ENCODE measurements at regions not wholly inside any gene's neighbourhood (a gene's known extent, or its start where the extent isn't known, plus 50 kb on each side); places are given as distances from the start of the nearest gene placed in this dataset.

DNA sequence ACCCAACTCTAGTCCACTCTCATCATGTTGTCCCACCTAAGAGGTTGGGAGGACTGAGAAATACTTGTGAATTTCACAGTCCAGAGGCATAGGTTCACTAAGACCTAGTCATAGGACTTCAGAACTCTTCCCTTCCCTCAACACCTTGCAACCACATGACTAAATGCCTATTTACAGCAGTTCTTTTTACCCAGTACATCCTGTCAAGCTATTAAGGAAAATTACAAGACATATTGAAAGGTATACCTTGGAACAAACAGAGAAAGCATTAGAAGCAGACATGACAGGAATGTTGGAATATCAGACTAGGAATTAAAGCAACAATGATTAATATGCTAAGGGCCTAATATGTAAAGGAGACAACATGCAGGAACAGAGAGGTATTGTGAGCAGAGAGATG is 563.8 kb upstream of the LRRC4C start:
- no peak for DNase-seq (ENCODE audit: low read depth in 4 of 4, low spot score in 3 of 4)

DNA sequence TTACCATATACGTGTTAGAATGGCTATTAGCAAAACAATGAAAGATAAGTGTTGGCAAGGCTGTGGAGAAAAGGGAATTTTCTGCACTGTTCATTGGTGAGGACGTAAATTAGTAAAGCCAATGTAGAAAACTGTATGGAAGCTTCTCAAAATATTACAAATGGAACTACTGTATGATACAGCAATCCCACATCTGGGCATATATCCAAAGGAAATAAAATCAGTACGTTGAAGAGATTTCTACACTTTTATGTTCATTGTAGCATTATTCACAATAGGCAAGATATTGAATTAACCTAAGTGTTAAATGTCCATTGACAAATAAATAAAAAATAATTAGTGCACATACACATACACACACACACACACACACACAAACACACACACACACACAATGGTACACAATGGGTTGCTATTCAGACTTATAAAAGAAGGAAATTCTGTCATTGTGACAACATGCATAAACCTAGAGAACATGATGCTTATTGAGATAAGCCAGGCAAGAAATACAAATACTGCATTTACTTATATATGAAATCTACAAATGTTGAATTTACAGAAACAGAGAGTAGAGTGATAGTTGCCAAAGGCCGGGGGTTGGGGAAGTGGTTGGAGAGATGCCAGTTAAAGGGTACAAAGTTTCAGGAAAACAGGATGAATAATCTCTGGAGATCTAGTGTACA is 565.8 kb upstream of the LRRC4C start:
- DNase-seq (ENCODE audit: low read depth in 4 of 4, low spot score in 3 of 4): no peak

GRCh38 chr11:42034826-42035225 is 575.4 kb upstream of the LRRC4C start:
- DNase-seq (ENCODE audit: low read depth in 4 of 4, low spot score in 3 of 4): no peak

GRCh38 chr11:42036201-42036600 is 576.7 kb upstream of the LRRC4C start:
- DNase-seq (ENCODE audit: low read depth in 4 of 4, low spot score in 3 of 4): no peak

- DNase-seq (ENCODE audit: low read depth in 4 of 4, low spot score in 3 of 4): no peak
Observed at GRCh38 chr11:42043312-42043711, 583.9 kb upstream of the LRRC4C start.

DNA sequence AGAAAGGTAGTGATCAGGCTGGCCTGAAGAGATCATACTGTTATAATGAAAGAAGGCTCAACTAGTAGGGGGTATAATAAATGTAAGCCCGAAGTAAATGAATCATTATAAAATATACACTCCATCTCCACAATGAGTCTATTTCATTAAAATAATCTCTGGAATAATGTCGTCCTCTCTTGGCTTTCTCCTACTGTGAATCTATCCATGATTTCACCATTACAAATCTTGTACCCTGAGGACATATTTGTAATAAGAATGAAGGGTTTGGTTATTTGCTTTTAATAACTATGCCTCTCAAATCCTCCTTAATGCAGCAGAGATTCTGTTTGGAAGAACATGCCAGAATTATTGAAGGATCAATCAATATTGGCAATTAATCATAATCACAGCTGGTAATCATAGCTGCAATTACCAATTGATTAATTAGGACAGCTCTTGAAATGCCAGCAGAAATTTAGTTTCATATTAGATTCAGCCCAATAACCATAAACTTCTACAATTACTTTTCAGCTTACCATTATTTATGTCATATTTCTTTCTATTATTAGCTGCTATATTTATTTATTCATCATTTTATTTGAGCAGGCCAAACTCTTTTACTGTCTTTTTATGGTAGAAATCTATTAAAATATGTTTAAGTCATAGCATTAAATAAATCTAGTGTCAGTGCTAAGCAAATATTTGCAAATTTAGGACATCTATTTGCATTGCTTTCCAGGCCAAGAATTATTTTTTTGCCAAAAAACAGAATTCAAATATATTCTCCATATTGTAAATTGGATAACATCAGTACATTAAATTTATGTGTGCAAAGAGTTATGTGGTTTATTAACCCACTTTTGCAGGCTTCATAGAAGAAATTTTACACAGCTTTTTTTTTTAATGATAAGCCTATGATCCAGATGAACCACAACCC is 588.4 kb upstream of the LRRC4C start:
- DNase-seq (ENCODE audit: low read depth in 4 of 4, low spot score in 3 of 4): no peak

DNA sequence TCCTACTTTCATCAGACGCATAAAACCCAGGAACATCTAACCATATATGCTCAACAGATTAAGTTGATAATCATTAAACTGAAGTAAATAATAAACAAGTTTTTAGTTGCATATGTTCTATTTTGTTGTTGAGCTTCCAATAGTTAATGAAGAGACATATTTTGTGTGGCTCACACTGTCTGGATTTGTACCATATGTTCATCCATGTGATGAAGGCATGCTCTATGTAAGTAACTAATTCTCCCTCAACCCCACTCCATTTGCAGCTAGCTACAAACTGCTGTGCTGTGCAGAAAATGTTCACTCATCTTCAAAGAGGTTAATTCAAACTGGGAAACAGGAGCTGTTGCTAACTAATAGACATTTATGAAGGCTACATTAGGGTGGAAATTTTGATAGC is 589.7 kb upstream of the LRRC4C start:
- DNase-seq (ENCODE audit: low read depth in 4 of 4, low spot score in 3 of 4): no peak

DNA sequence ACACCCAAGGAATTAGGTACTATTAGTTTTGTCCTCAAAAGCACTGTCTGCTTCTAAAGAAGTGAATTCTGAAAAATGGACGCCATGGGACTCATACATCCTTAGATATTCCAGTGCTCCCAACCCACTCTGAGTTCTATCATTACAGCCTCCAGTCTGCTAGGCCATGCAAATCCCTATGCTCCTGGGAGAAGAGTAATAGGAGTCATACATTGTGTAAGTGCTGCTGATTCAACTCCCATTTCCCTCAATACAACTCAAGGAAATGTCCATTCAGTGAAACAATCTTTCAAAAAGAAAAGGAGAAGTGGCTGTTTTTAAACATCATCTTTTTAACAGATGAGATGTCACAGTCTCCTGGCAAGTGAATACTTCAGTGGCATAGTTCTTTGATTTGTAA is 590.2 kb upstream of the LRRC4C start:
- no peak for DNase-seq (ENCODE audit: low read depth in 4 of 4, low spot score in 3 of 4)

DNA sequence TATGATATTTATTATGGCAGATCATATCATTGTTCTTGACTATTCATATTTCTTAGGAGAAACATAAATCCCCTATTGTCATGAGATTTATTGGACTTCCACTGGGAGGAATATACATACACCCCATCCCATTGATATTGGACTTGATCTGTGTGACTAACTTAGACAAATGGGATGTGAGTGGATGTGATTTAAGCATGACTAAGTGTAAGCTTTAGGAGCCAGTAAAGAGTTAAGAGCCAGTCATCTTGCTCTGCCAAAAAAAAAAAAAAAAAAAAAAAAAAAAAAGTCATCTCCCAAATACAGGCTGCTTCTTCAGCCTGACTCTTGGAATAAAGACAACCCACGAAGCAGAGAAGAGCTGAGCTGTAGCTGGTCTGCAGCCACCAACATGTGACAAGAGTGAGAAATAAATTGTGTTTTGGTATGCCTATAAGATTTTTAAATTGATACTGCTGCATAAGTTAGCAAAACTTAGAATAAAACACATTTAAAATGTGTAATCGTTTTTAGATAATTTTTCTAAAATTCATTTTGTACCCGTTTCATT is 595.0 kb upstream of the LRRC4C start:
- DNase-seq (ENCODE audit: low read depth in 4 of 4, low spot score in 3 of 4): no peak

DNA sequence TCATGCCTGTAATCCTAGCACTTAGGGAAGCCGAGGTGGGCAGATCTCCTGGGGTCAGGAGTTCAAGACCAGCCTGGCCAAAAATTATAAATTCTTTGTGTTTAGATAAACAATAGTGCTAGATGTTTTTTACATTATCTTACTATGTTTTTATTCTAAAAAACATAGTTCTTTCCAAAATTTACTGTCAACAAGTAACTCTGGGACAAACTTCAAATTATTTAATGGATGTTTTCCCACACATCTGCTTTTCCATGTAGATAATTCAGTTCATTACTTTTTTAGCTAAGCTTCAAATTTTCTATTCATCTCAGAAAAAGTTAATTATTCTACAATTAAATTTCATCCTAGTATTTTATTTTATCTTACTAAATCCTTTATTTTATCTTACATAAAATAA is 596.2 kb upstream of the LRRC4C start:
- DNase-seq (ENCODE audit: low read depth in 4 of 4, low spot score in 3 of 4): no peak

GRCh38 chr11:42058794-42059193 is 599.3 kb upstream of the LRRC4C start:
- DNase-seq (ENCODE audit: low read depth in 4 of 4, low spot score in 3 of 4): no peak

GRCh38 chr11:42065199-42065598 is 605.7 kb upstream of the LRRC4C start:
- no peak for DNase-seq (ENCODE audit: low read depth in 4 of 4, low spot score in 3 of 4)

DNA sequence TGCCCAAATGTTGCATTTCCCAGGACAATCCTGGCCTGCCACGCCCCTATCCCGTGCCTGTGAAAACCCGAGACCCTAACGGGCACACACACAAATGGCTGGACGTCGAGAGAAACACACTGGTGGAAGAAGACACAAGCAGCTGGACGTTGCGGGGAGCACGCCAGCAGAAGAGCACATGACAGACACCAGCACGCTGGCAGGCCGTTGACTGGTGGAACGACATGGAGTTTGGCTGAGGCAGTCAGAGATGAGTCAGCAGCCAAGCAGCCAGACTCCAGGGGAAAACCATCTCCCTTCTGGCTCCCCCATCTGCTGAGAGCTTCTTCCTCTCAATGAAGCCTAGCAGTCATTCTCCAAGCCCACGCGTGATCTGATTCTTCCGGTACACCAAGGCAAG is 606.7 kb upstream of the LRRC4C start:
- no peak for DNase-seq (ENCODE audit: low read depth in 4 of 4, low spot score in 3 of 4)

GRCh38 chr11:42074306-42074705 is 614.9 kb upstream of the LRRC4C start:
- no peak for DNase-seq (ENCODE audit: low read depth in 4 of 4, low spot score in 3 of 4)

DNA sequence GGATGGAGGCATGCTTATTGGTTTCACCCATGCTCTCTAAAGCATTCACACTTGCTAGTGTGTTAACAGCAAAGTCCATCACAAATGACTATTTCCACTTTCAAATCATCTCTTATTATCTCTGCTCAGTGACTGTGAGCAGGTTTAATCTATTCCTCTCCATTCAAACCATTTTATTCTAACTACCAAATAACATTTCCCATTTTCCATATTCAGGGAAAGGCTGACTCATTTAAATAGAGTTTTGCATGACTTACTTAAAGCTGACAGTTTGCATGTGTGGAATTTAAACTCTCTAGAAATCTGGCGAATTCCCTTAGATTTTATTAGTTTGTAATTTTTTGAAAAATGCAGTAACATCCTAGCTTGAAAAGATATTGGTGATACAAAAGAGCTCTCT is 615.7 kb upstream of the LRRC4C start:
- no peak for DNase-seq (ENCODE audit: low read depth in 4 of 4, low spot score in 3 of 4)

DNA sequence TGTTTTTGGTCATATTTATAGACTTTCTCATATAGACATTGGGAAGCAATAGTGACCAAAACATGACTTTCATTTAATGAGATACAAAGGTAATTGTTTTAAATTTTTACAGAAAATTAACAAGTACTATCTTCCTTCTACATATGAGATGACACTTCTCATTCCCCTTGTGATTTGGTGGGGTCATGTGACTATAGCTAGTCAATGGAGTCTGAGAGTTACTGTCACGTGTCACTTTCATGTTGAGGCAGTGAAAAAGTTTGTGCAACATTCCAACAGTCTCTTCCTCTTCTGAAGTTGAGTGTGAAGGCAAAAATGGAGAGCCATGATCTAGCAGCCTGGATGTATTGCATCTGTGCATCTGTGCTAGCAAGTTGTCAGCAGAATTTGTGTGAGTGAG is 618.3 kb upstream of the LRRC4C start:
- no peak for DNase-seq (ENCODE audit: low read depth in 4 of 4, low spot score in 3 of 4)

- no peak for DNase-seq (ENCODE audit: low read depth in 4 of 4, low spot score in 3 of 4)
Observed at GRCh38 chr11:42085736-42086135, 626.3 kb upstream of the LRRC4C start.

- DNase-seq (ENCODE audit: low read depth in 4 of 4, low spot score in 3 of 4): no peak
Observed at GRCh38 chr11:42093541-42093940, 634.1 kb upstream of the LRRC4C start.

- no peak for DNase-seq (ENCODE audit: low read depth in 4 of 4, low spot score in 3 of 4)
Observed at GRCh38 chr11:42098075-42098474, 638.6 kb upstream of the LRRC4C start.

GRCh38 chr11:42112866-42113265 is 653.4 kb upstream of the LRRC4C start:
- DNase-seq (ENCODE audit: low read depth in 4 of 4, low spot score in 3 of 4): no peak

GRCh38 chr11:42114927-42115326 is 655.5 kb upstream of the LRRC4C start:
- no peak for DNase-seq (ENCODE audit: low read depth in 4 of 4, low spot score in 3 of 4)

GRCh38 chr11:42138454-42138853 is 679.0 kb upstream of the LRRC4C start:
- no peak for DNase-seq (ENCODE audit: low read depth in 4 of 4, low spot score in 3 of 4)

Measured in left renal pelvis (tissue), 4 donors.